Stomach (tissue), 8 donors: ENCODE measurements at regions not wholly inside any gene's neighbourhood (a gene's known extent, or its start where the extent isn't known, plus 50 kb on each side); places are given as distances from the start of the nearest gene placed in this dataset.

Source experiments
- DNase-seq, 2 donors: peaks; one replicate each; pipeline versions ENCODE4 v3.0.0 to v3.0.0-alpha.2; 2013 to 2019
- H3K27ac ChIP-seq, 5 donors: fragments of 200-600 bp in 4 of 5; sonication (generic) in 4 of 5; one replicate each; pipeline ENCODE4 v1.5.1; 2013 to 2019; ENCODE audit warnings: mild to moderate bottlenecking in 1 of 5, moderate library complexity in 1 of 5
- H3K27me3 ChIP-seq, 3 donors: fragments of 200-600 bp; sonication (generic); one replicate each; pipeline ENCODE4 v1.5.1; 2017 to 2019; ENCODE audit warnings: mixed run types in 1 of 3
- H3K36me3 ChIP-seq, 4 donors: fragments of 200-600 bp; sonication (generic); 1 replicate in 3 of 4; 2 replicates in 1 of 4; pipeline ENCODE4 v1.5.1; 2016 to 2019
- H3K4me1 ChIP-seq, 4 donors: fragments of 200-600 bp; sonication (generic); one replicate each; pipeline ENCODE4 v1.5.1; 2016 to 2019
- H3K4me3 ChIP-seq, 4 donors: fragments of 200-600 bp; sonication (generic) in 3 of 4; one replicate each; pipeline ENCODE4 v1.5.1; 2016 to 2019; ENCODE audit warnings: mild to moderate bottlenecking in 1 of 4
- H3K9me3 ChIP-seq, 4 donors: fragments of 200-600 bp; sonication (generic); one replicate each; pipeline ENCODE4 v1.5.1; 2016 to 2019
- CTCF ChIP-seq, 7 experiments: fragments of 450-650 bp in 4 of 7; fragments of 200-600 bp in 3 of 7; sonication (generic) in 3 of 7; IDR thresholded peaks; one replicate each; pipeline ENCODE4 v1.5.1; 2016 to 2019; ENCODE audit warnings: antibody characterized with exemption in 7 of 7, control low read depth in 2 of 7, mild to moderate bottlenecking in 1 of 7
- EP300 ChIP-seq: sonication (generic); formaldehyde crosslinking; IDR thresholded peaks from one replicate; pipeline ENCODE4 v1.6.1; 2017; ENCODE audit warnings: antibody characterized with exemption
- POLR2A ChIP-seq, 4 donors: fragments of 450-650 bp; IDR thresholded peaks; one replicate each; pipeline ENCODE4 v1.6.1; 2016; ENCODE audit warnings: antibody characterized with exemption in 4 of 4, control low read depth in 2 of 4, mild to moderate bottlenecking in 1 of 4, moderate library complexity in 1 of 4
- POLR2AphosphoS5 ChIP-seq, 3 donors: sonication (generic); formaldehyde crosslinking; IDR thresholded peaks; one replicate each; pipeline ENCODE4 v1.6.1; 2016; ENCODE audit warnings: antibody characterized with exemption in 3 of 3
- WGBS, 5 donors: extraction: QIAGEN DNeasy Blood & Tissue Kit in 3 of 5; methylation state at CpG; one replicate each; pipeline versions ENCODE4 v1.1.5 to v1.1.7; 2013 to 2018; 5-methylcytosine and 5-hydroxymethylcytosine counted together
- intact Hi-C: fragments of 100-400 bp; cut with DNase I; formaldehyde crosslinking; loops from one replicate; pipeline ENCODE4 v1.15.1; 2023; ENCODE audit warnings: low total_unique reads
- donor health status: healthy with polysubstance abuse.
- donor health status: Bipolar disorder and iron deficiency.
- donor health status: healthy.

GRCh38 chr5:74042559-74042958 lies 416.6 kb downstream of the ARHGEF28 start:
- no peaks in the 10 kb centered on the region for H3K4me1 ChIP-seq
- 80 to 82% (median 81%) methylated on average over 7 of the region's 7 CpGs for WGBS, 5 donors
- H3K9me3 ChIP-seq: no peaks in the 10 kb centered on the region
- H3K36me3 ChIP-seq: no peaks in the 10 kb centered on the region
- DNase-seq: no peak
- no peak overlapping the region for H3K27ac ChIP-seq
- H3K27me3 ChIP-seq: no peaks in the 10 kb centered on the region
- H3K4me3 ChIP-seq: no peak overlapping the region
- no peak for TF ChIP-seq CTCF (IDR thresholded peaks at IDR 0.05)
- no peak for TF ChIP-seq POLR2AphosphoS5 (IDR thresholded peaks at IDR 0.05)
- TF ChIP-seq POLR2A (IDR thresholded peaks at IDR 0.05): no peak
- no peak for TF ChIP-seq EP300
- intact Hi-C loops: no loop called here

DNA sequence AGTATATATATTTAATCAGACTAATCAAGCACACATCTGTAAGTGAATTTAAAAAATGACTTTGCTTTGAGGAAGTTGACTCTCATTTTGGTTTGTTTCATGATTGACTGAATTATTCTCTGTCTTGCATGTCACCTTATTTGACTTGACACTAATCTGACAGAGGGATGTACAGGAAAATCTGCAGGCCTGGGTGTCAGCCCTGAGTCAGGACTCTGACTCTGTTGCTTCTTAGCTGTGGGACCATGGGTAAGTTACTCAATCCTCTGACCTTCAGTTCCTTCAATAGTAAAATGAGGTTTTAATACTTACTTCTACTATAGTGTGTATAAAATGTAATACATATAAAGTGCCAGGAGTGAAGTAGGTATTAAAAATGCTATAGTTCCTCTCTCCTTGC lies 415.9 kb downstream of the ARHGEF28 start:
- H3K27ac ChIP-seq: no peak overlapping the region
- H3K4me1 ChIP-seq: no peaks in the 10 kb centered on the region
- H3K9me3 ChIP-seq: no peaks in the 10 kb centered on the region
- no peak overlapping the region for H3K4me3 ChIP-seq
- no peaks in the 10 kb centered on the region for H3K36me3 ChIP-seq
- DNase-seq: no peak
- intact Hi-C loops: no loop called here
- no peak for TF ChIP-seq CTCF (IDR thresholded peaks at IDR 0.05)
- TF ChIP-seq POLR2AphosphoS5 (IDR thresholded peaks at IDR 0.05): no peak
- TF ChIP-seq POLR2A (IDR thresholded peaks at IDR 0.05): no peak
- no peak for TF ChIP-seq EP300
- H3K27me3 ChIP-seq: no peaks in the 10 kb centered on the region

DNA sequence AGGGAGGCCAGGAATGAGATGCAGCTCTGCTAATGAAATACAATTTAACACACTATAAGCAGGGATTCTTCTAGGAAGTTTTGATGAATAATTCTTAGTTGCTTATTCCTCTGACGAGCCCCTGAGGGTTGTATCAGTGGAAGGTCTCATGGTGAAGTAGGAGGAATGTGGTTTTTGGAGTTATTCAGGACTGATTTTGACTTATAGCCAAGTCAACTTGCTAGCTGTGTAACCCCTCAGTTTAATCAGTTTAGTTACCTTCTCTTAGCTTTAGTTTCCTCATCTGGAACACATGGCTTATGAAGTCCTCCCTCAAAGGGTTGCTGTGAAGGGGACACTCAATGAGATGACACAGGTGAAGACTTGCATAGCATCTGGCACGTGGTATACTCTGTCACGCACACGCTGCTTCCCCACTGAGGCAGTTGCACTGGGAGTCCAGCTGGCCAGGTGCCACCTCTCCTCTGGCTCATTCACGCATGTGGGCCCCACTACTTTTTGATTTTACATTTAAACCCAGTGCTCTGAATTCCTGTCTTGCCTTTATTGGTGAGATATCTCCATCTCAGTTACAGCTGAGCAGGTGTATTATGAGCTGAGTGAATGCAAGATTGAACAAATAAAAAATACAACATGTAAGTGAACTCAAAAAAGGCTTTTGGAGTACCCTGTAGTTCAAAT lies 415.0 kb downstream of the ARHGEF28 start:
- WGBS, 5 donors: 69 to 81% (median 78%) methylated on average over 5 of the region's 5 CpGs
- no peaks in the 10 kb centered on the region for H3K9me3 ChIP-seq
- no peak for DNase-seq
- no peak for TF ChIP-seq POLR2A (IDR thresholded peaks at IDR 0.05)
- no peak for TF ChIP-seq POLR2AphosphoS5 (IDR thresholded peaks at IDR 0.05)
- no peak for TF ChIP-seq EP300
- TF ChIP-seq CTCF (IDR thresholded peaks at IDR 0.05): no peak
- no peaks in the 10 kb centered on the region for H3K36me3 ChIP-seq
- intact Hi-C loops: no loop called here
- H3K4me1 ChIP-seq: peaks cover 0 to 1% (median 0%) of the 10 kb centered on the region in 4 donors
- H3K4me3 ChIP-seq: no peak overlapping the region
- H3K27me3 ChIP-seq: no peaks in the 10 kb centered on the region
- no peak overlapping the region for H3K27ac ChIP-seq

DNA sequence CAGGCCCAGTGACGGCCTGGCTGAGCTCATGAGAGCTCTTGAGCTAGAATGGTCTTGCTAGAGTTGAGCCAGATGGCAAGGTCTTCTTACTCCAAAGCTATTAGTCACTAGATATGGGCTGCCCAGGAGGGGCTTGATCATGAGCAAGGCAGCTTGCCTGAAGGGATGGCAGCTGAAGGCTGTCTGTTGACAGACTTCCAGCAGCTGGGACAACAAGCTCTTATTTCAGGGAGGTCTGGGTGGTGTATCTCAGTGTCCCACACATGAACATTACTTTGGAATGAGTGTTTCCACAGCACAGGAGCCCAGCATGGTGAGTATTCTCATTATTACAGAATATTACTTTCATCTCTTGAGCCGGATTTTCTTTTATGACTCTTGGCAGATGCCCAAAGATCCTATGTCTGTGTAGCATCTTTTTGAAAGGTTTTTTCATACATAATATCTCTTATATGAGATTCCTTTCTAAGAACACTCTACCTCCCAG lies 414.1 kb downstream of the ARHGEF28 start:
- 65 to 86% (median 73%) methylated on average over 2 of the region's 2 CpGs for WGBS, 5 donors
- Histone ChIP-seq H3K4me3 (no peak overlapping the region), H3K27ac (no peak overlapping the region), H3K36me3 (no peaks in the 10 kb centered on the region), H3K9me3 (no peaks in the 10 kb centered on the region), H3K4me1 (peaks cover 0 to 10% (median 2%) of the 10 kb centered on the region in 4 donors), H3K27me3 (no peaks in the 10 kb centered on the region)
- no peak for TF ChIP-seq POLR2A (IDR thresholded peaks at IDR 0.05)
- no peak for TF ChIP-seq CTCF (IDR thresholded peaks at IDR 0.05)
- no peak for TF ChIP-seq POLR2AphosphoS5 (IDR thresholded peaks at IDR 0.05)
- TF ChIP-seq EP300: no peak
- intact Hi-C loops: no loop called here
- peak in 1 of 2 donors; percentile 54 for DNase-seq
